ENCODE measurements at regions not wholly inside any gene's neighbourhood (a gene's known extent, or its start where the extent isn't known, plus 50 kb on each side); places are given as distances from the start of the nearest gene placed in this dataset.

GRCh38 chr13:67950603-67951002 is 720.5 kb upstream of the PCDH9 start:
- CTCF ChIA-PET, result no interaction called here
- POLR2A ChIA-PET (ENCODE audit: low non-redundant PET), result no interaction called here
- no peak overlapping the region for H3K27ac ChIP-seq (ENCODE audit: low read depth, low read length, poor library complexity, severe bottlenecking)
- H3K36me3 ChIP-seq (ENCODE audit: insufficient read depth, low read length, poor library complexity, severe bottlenecking), result no peaks in the 10 kb centered on the region
- DNase-seq (ENCODE audit: low spot score), result no peak
- intact Hi-C loops (cut with micrococcal nuclease; ENCODE audit: unreplicated experiment), result no loop called here
- no peaks in the 10 kb centered on the region for H3K27me3 ChIP-seq (replicated peaks; ENCODE audit: insufficient read depth, low read depth, low read length, poor library complexity)
- TF ChIP-seq CTCF (conservative IDR thresholded peaks at IDR 0.05; ENCODE audit: low read depth, low read length), result no peak
- no peak overlapping the region for H3K4me3 ChIP-seq (ENCODE audit: low read depth, low read length, poor library complexity, severe bottlenecking)
- no TSS peak for BruUV-seq (replicated peaks)
- no peaks in the 10 kb centered on the region for H3K4me1 ChIP-seq (ENCODE audit: insufficient read depth, low read length, poor library complexity, severe bottlenecking)
- H3K9me3 ChIP-seq (ENCODE audit: low read depth, low read length, poor library complexity, severe bottlenecking), result no peaks in the 10 kb centered on the region

GRCh38 chr13:67946131-67946530 is 716.0 kb upstream of the PCDH9 start:
- Histone ChIP-seq H3K4me1 (ENCODE audit: insufficient read depth, low read length, poor library complexity, severe bottlenecking) (no peaks in the 10 kb centered on the region), H3K9me3 (ENCODE audit: low read depth, low read length, poor library complexity, severe bottlenecking) (no peaks in the 10 kb centered on the region), H3K27ac (ENCODE audit: low read depth, low read length, poor library complexity, severe bottlenecking) (no peak overlapping the region), H3K27me3 (replicated peaks; ENCODE audit: insufficient read depth, low read depth, low read length, poor library complexity) (no peaks in the 10 kb centered on the region), H3K36me3 (ENCODE audit: insufficient read depth, low read length, poor library complexity, severe bottlenecking) (no peaks in the 10 kb centered on the region), H3K4me3 (ENCODE audit: low read depth, low read length, poor library complexity, severe bottlenecking) (no peak overlapping the region)
- TF ChIP-seq CTCF (conservative IDR thresholded peaks at IDR 0.05; ENCODE audit: low read depth, low read length) (no peak), EZH2 (IDR thresholded peaks at IDR 0.05; ENCODE audit: borderline replicate concordance, low read depth, low read length, poor library complexity, severe bottlenecking) (no peak)
- no peak for DNase-seq (ENCODE audit: low spot score)
- POLR2A ChIA-PET (ENCODE audit: low non-redundant PET), result no interaction called here
- no TSS peak for BruUV-seq (replicated peaks)
- intact Hi-C loops (cut with micrococcal nuclease; ENCODE audit: unreplicated experiment), result no loop called here
- CTCF ChIA-PET, result no interaction called here

GRCh38 chr13:67943116-67943515 is 713.0 kb upstream of the PCDH9 start:
- Histone ChIP-seq H3K4me1 (ENCODE audit: insufficient read depth, low read length, poor library complexity, severe bottlenecking) (no peaks in the 10 kb centered on the region), H3K9me3 (ENCODE audit: low read depth, low read length, poor library complexity, severe bottlenecking) (no peaks in the 10 kb centered on the region), H3K27me3 (replicated peaks; ENCODE audit: insufficient read depth, low read depth, low read length, poor library complexity) (no peaks in the 10 kb centered on the region), H3K4me3 (ENCODE audit: low read depth, low read length, poor library complexity, severe bottlenecking) (no peak overlapping the region), H3K27ac (ENCODE audit: low read depth, low read length, poor library complexity, severe bottlenecking) (no peak overlapping the region), H3K36me3 (ENCODE audit: insufficient read depth, low read length, poor library complexity, severe bottlenecking) (no peaks in the 10 kb centered on the region)
- TF ChIP-seq EZH2 (IDR thresholded peaks at IDR 0.05; ENCODE audit: borderline replicate concordance, low read depth, low read length, poor library complexity, severe bottlenecking) (no peak), CTCF (conservative IDR thresholded peaks at IDR 0.05; ENCODE audit: low read depth, low read length) (no peak)
- no TSS peak for BruUV-seq (replicated peaks)
- DNase-seq (ENCODE audit: low spot score), result no peak
- ChIA-PET POLR2A (ENCODE audit: low non-redundant PET) (no interaction called here), CTCF (no interaction called here)
- intact Hi-C loops (cut with micrococcal nuclease; ENCODE audit: unreplicated experiment), result no loop called here

Measured in A673 (cell line).